Psoas muscle (tissue), 7 donors: ENCODE measurements at regions not wholly inside any gene's neighbourhood (a gene's known extent, or its start where the extent isn't known, plus 50 kb on each side); places are given as distances from the start of the nearest gene placed in this dataset.

Experiments
- ATAC-seq, 4 donors: fragments of 200-7000 bp; cut with Tn5 transposase; one replicate each; pipeline ENCODE4 v1.9.1; 2020; ENCODE audit warnings: moderate library complexity in 3 of 4, mild to moderate bottlenecking in 2 of 4
- DNase-seq, 2 donors: peaks; one replicate each; pipeline ENCODE4 v3.0.0-alpha.2; 2020
- H3K27ac ChIP-seq: fragments of 200-600 bp; one replicate; pipeline ENCODE4 v1.8.0; 2022
- H3K27me3 ChIP-seq, 3 donors: fragments of 200-600 bp in 1 of 3; one replicate each; pipeline versions ENCODE4 v1.6.1 to v1.8.0; 2013 to 2022; ENCODE audit warnings: low read length in 2 of 3, mild to moderate bottlenecking in 2 of 3, moderate library complexity in 1 of 3; ENCODE audit not compliant: insufficient read depth in 3 of 3
- H3K36me3 ChIP-seq, 2 donors: fragments of 200-600 bp in 1 of 2; one replicate each; pipeline versions ENCODE4 v1.6.1 to v1.8.0; 2013 to 2022; ENCODE audit warnings: low read depth in 1 of 2, mild to moderate bottlenecking in 1 of 2, moderate library complexity in 1 of 2; ENCODE audit not compliant: insufficient read depth in 1 of 2
- H3K4me1 ChIP-seq: fragments of 200-600 bp; one replicate; pipeline ENCODE4 v1.8.0; 2022
- H3K4me3 ChIP-seq: fragments of 200-600 bp; one replicate; pipeline ENCODE4 v1.8.0; 2022; ENCODE audit warnings: mild to moderate bottlenecking
- H3K9me3 ChIP-seq: fragments of 200-600 bp; one replicate; pipeline ENCODE4 v1.8.0; 2022
- CTCF ChIP-seq: fragments of 200-600 bp; IDR thresholded peaks from one replicate; pipeline ENCODE4 v1.8.0; 2022; ENCODE audit warnings: antibody characterized with exemption
- WGBS, 3 donors: extraction: QIAGEN DNeasy Blood & Tissue Kit; methylation state at CpG; one replicate each; pipeline versions ENCODE4 v1.1.6 to v1.1.7; 2013; 5-methylcytosine and 5-hydroxymethylcytosine counted together
- intact Hi-C, 2 donors: fragments of 100-400 bp; cut with DNase I; formaldehyde crosslinking; loops; one replicate each; pipeline versions ENCODE4 v1.11.0 to v1.14.2; 2022
- donor health status: healthy with polysubstance abuse.
- donor health status: DM: no; HTN: no; CAD: no; lungs with moderate emphysema.
- donor health status: Bipolar disorder and iron deficiency.
- donor health status: healthy.
- donor health status: DM: yes; HTN: yes; CAD: no.
- donor health status: DM: no; HTN: no; CAD: no.
- donor health status: DM: yes; HTN: yes; CAD: no.

GRCh38 chr2:220420820-220421219 lies 793.4 kb downstream of the SLC4A3 start:
- H3K27ac ChIP-seq = no peak overlapping the region
- ATAC-seq (no peak), DNase-seq (no peak)
- TF ChIP-seq CTCF = no peak
- intact Hi-C loops = no loop called here
- H3K9me3 ChIP-seq = no peaks in the 10 kb centered on the region
- H3K4me1 ChIP-seq = no peaks in the 10 kb centered on the region
- H3K36me3 ChIP-seq = no peaks in the 10 kb centered on the region
- peaks cover 0 to 2% (median 0%) of the 10 kb centered on the region in 3 donors for H3K27me3 ChIP-seq
- no peak overlapping the region for H3K4me3 ChIP-seq

DNA sequence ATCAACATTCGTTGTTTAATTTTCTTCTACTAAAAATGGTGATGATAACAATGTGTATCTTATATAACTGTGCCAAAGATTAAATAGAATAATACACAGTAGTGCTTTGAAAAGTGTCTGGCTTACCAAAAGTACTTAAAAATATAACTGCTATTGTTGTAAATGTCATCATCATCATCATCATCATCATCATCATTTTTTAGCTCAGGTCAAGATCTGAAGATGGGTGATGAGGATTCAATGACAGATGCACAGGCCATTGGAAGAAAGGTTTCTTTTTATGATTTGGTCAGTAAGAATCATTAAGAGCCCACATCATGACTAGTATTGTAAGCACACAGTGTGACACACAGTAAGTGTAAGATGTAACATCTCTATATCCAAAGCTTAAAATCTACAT lies 795.2 kb downstream of the SLC4A3 start:
- Histone ChIP-seq H3K4me3 (no peak overlapping the region), H3K36me3 (no peaks in the 10 kb centered on the region), H3K9me3 (no peaks in the 10 kb centered on the region), H3K27me3 (peaks cover 0 to 2% (median 0%) of the 10 kb centered on the region in 3 donors), H3K27ac (no peak overlapping the region), H3K4me1 (no peaks in the 10 kb centered on the region)
- 82 to 90% (median 86%) methylated on average over 1 of the region's 1 CpG for WGBS, 3 donors
- TF ChIP-seq CTCF = no peak
- intact Hi-C loops = no loop called here
- ATAC-seq = no peak
- no peak for DNase-seq

- H3K4me3 ChIP-seq = no peak overlapping the region
- TF ChIP-seq CTCF = no peak
- H3K36me3 ChIP-seq = no peaks in the 10 kb centered on the region
- peaks cover 0 to 2% (median 0%) of the 10 kb centered on the region in 3 donors for H3K27me3 ChIP-seq
- DNase-seq (no peak), ATAC-seq (no peak)
- H3K4me1 ChIP-seq = no peaks in the 10 kb centered on the region
- WGBS, 3 donors = 68 to 80% (median 76%) methylated on average over 2 of the region's 2 CpGs
- H3K27ac ChIP-seq = no peak overlapping the region
- intact Hi-C loops = no loop called here
- no peaks in the 10 kb centered on the region for H3K9me3 ChIP-seq
These were observed 797.1 kb downstream of the SLC4A3 start for GRCh38 chr2:220424561-220424960.

DNA sequence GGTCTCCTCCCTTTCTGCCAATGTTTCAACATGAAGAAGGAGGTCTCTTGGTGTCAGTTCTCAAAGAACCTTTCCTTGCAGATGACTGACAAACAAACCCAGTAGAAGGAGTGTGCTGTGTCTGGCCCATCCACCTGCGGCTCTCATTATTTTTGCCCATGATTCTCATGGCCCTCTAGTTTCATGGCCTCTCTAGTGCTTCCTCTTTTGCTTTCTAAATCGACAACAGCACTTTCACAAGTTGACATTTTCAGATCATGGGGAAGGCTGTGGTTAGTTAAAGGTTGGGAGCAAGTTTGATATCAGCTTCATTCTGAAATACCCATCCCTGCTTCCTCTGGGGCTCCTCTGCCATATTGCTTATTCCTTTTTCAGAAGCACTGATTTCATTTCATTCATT lies 805.2 kb downstream of the SLC4A3 start:
- ATAC-seq (no peak), DNase-seq (no peak)
- TF ChIP-seq CTCF = no peak
- no peaks in the 10 kb centered on the region for H3K4me1 ChIP-seq
- intact Hi-C loops = loop anchor here in 1 of 2 donors (5.0 kb wide), 1 partner anchor 345 kb away; no protein-coding TSS in a partner anchor
- H3K4me3 ChIP-seq = no peak overlapping the region
- 84 to 89% (median 85%) methylated on average over 2 of the region's 2 CpGs for WGBS, 3 donors
- H3K27ac ChIP-seq = no peak overlapping the region
- H3K27me3 ChIP-seq = no peaks in the 10 kb centered on the region
- no peaks in the 10 kb centered on the region for H3K9me3 ChIP-seq
- no peaks in the 10 kb centered on the region for H3K36me3 ChIP-seq

GRCh38 chr2:220433131-220433530 lies 805.7 kb downstream of the SLC4A3 start:
- Histone ChIP-seq H3K36me3 (no peaks in the 10 kb centered on the region), H3K27ac (no peak overlapping the region), H3K4me1 (no peaks in the 10 kb centered on the region), H3K27me3 (no peaks in the 10 kb centered on the region), H3K9me3 (no peaks in the 10 kb centered on the region), H3K4me3 (no peak overlapping the region)
- 97 to 99% (median 97%) methylated on average over 3 of the region's 3 CpGs for WGBS, 3 donors
- no peak for DNase-seq
- no peak for ATAC-seq
- TF ChIP-seq CTCF = no peak
- intact Hi-C loops = loop anchor here in 1 of 2 donors (5.0 kb wide), 1 partner anchor 346 kb away; no protein-coding TSS in a partner anchor
